Endothelial cell (in vitro differentiated cells): ENCODE measurements at regions not wholly inside any gene's neighbourhood (a gene's known extent, or its start where the extent isn't known, plus 50 kb on each side); places are given as distances from the start of the nearest gene placed in this dataset.

ENCODE experiments used
- DNase-seq: peaks from one replicate; pipeline ENCODE4 v3.0.0; 2021; ENCODE audit warnings: low spot score
- H3K27ac Mint-ChIP-seq: one replicate; pipeline ENCODE4 v1.8.0; 2021; ENCODE audit warnings: mixed read lengths, inconsistent platforms; ENCODE audit not compliant: unreplicated experiment
- H3K27me3 Mint-ChIP-seq: one replicate; pipeline ENCODE4 v1.8.0; 2021; ENCODE audit warnings: mild to moderate bottlenecking, moderate library complexity, mixed read lengths, inconsistent platforms; ENCODE audit not compliant: unreplicated experiment
- H3K36me3 Mint-ChIP-seq: one replicate; pipeline ENCODE4 v1.8.0; 2021; ENCODE audit warnings: mild to moderate bottlenecking, low read depth, mixed read lengths, inconsistent platforms; ENCODE audit not compliant: unreplicated experiment
- H3K4me1 Mint-ChIP-seq: one replicate; pipeline ENCODE4 v1.8.0; 2021; ENCODE audit warnings: mild to moderate bottlenecking, mixed read lengths, inconsistent platforms; ENCODE audit not compliant: unreplicated experiment
- H3K4me3 Mint-ChIP-seq: one replicate; pipeline ENCODE4 v1.8.0; 2021; ENCODE audit warnings: mild to moderate bottlenecking, mixed read lengths, inconsistent platforms; ENCODE audit not compliant: unreplicated experiment
- H3K9me3 Mint-ChIP-seq: one replicate; pipeline ENCODE4 v1.8.0; 2021; ENCODE audit warnings: mixed read lengths, inconsistent platforms; ENCODE audit not compliant: unreplicated experiment
- TF ChIP-seq, protein P1 (sequence below): fragments of 200-600 bp; sonication (generic); IDR thresholded peaks from one replicate; pipeline ENCODE4 v1.5.0; 2021; ENCODE audit warnings: antibody characterized with exemption; ENCODE audit not compliant: unreplicated experiment

DNA sequence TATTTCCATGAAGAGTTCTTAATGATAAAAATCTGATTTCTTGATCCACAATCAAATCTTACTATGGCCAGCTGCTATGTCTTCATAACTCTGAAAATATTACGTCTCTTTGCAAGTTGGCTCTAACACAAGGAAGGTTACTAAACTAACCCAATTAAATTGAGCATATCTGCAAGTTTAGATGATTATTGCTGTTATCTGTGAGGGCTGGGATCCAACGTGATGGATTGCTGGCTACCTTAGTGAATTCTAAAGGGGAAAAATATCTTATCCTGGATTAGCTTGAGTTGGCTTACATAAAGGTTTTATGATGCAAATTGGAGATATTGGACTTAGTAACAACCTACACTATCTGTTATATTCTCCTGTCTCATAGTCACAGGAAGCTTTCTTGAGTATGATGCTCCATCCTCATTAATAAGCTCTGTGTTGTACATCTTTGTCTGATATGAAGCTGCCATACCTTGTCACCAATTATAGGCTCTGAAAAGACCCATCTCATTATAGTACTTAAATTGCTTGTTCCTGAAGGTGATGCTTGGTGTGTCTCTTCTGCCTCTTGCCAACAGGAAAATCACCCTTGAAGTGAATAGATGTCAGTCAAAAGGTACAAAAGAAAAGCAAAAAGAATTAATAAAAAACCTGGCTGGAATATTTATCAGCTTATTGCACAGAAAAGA is 733.0 kb upstream of the MEF2C start:
- TF ChIP-seq, protein P1, sequence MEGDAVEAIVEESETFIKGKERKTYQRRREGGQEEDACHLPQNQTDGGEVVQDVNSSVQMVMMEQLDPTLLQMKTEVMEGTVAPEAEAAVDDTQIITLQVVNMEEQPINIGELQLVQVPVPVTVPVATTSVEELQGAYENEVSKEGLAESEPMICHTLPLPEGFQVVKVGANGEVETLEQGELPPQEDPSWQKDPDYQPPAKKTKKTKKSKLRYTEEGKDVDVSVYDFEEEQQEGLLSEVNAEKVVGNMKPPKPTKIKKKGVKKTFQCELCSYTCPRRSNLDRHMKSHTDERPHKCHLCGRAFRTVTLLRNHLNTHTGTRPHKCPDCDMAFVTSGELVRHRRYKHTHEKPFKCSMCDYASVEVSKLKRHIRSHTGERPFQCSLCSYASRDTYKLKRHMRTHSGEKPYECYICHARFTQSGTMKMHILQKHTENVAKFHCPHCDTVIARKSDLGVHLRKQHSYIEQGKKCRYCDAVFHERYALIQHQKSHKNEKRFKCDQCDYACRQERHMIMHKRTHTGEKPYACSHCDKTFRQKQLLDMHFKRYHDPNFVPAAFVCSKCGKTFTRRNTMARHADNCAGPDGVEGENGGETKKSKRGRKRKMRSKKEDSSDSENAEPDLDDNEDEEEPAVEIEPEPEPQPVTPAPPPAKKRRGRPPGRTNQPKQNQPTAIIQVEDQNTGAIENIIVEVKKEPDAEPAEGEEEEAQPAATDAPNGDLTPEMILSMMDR, result no peak
- no peaks in the 10 kb centered on the region for H3K4me1 Mint-ChIP-seq
- H3K4me3 Mint-ChIP-seq, result no peak overlapping the region
- H3K27ac Mint-ChIP-seq, result no peak overlapping the region
- peaks cover under 1% of the 10 kb centered on the region for H3K36me3 Mint-ChIP-seq
- no peaks in the 10 kb centered on the region for H3K9me3 Mint-ChIP-seq
- no peak for DNase-seq
- H3K27me3 Mint-ChIP-seq, result no peaks in the 10 kb centered on the region

DNA sequence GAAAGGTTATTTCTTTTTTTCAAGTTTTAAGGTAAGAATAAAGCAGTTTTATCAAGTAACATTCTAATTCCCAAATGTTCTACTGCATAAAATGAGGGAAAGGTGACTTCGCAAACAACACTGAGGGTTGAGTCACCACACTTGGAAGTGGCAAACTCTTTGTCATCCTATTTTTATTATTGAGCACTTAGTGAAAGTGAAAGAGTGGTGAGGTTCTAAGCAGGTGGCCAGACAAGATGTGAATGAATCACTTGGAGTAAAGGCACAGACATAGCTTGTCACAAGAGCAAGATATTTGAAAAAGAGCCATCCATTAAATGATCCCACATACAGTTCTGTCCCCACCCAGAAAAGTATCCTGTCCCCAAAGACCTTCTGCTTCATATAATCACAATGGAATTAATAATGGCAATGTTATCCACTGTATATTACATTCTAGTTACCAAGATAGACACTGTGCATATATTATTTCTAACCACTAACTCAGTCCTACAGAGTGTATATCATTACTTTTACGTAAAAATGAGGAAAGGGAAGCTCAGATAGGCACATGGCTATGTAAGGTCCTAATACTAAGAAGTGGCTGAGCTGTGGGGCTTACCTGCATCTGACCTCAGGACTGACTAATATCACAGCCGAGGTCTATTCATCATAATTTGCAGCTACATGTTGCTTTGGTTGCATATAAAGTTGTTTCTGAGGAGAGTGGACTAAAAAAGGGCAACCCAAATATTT is 730.4 kb upstream of the MEF2C start:
- no peak for DNase-seq
- Mint-ChIP-seq H3K4me1 (no peaks in the 10 kb centered on the region), H3K36me3 (no peaks in the 10 kb centered on the region)

DNA sequence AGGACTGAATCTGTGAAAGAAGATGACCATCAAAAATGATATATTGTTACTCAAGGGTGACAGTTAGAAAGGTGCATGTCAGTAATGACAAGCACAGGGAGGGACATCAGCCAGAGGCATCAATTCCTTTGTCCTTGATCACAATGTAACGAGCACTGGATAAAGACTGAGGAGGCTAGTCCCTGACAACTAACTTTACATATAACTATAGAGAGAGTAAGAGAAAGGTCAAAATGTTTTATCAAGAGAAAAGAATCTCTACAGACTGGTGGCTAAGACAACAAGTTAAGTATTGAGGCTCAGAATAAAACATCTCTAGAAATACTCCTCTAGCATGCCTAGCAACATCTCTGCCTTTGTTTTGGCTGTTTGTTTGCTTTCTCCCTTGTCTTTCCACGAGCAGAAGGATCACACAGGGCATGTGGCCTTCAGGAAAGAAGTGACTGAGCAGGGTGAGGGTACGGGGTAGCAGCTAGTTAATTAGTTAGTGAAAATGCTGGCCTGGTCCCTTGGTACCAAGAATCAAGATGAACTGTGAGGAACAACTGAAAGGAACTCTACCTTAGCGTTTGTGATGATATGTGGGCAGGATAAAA is 724.1 kb upstream of the MEF2C start:
- no peak for DNase-seq
- no peaks in the 10 kb centered on the region for H3K9me3 Mint-ChIP-seq
- TF ChIP-seq, protein P1, result no peak
- no peaks in the 10 kb centered on the region for H3K4me1 Mint-ChIP-seq
- no peak overlapping the region for H3K4me3 Mint-ChIP-seq
- H3K27me3 Mint-ChIP-seq, result no peaks in the 10 kb centered on the region
- H3K36me3 Mint-ChIP-seq, result no peaks in the 10 kb centered on the region
- H3K27ac Mint-ChIP-seq, result no peak overlapping the region

More for the DNA sequence above, 730.4 kb upstream of the MEF2C start:
- Mint-ChIP-seq H3K27ac (no peak overlapping the region), H3K4me3 (no peak overlapping the region), H3K27me3 (no peaks in the 10 kb centered on the region), H3K9me3 (no peaks in the 10 kb centered on the region)
- TF ChIP-seq, protein P1, result no peak

DNA sequence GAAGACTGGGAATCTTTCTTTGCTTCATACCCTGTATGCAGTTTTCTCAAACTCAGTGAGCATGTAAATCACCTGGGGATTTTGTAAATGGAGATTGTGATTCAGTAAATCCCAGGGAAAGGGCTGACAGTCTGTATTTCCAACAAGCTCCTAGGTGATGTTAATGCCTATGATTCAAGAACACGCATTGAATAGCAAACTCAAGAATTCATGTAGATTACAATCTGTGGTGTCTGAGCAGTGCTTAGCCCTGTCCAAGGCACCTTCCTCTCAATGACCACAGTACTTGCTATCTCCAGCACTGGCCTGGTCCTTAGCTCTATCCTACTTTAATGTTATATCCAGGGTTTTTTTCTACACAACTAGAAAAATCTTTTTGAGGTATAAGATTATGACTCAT is 721.4 kb upstream of the MEF2C start:
- Mint-ChIP-seq H3K36me3 (no peaks in the 10 kb centered on the region), H3K4me3 (no peak overlapping the region), H3K27ac (no peak overlapping the region), H3K9me3 (no peaks in the 10 kb centered on the region), H3K4me1 (no peaks in the 10 kb centered on the region), H3K27me3 (no peaks in the 10 kb centered on the region)
- TF ChIP-seq, protein P1, result no peak
- no peak for DNase-seq

DNA sequence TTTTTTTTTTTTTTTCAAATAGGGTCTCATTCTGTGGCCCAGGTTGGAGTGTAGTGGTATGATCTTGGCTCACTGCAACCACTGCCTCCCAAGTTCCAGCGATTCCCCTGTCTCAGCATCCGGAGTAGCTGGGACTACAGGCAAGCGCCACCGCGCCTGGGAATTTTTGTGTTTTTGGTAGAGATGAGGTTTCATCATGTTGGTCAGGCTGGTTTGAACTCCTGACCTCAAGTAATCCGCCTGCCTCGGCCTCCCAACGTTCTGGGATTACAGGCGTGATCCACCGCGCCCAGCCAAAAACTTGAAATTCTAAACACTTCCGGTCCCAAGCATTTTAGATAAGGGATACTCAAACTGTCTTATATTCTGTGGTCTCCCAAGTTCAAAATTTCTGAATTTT is 718.9 kb upstream of the MEF2C start:
- Mint-ChIP-seq H3K36me3 (no peaks in the 10 kb centered on the region), H3K27me3 (no peaks in the 10 kb centered on the region), H3K4me1 (no peaks in the 10 kb centered on the region), H3K4me3 (no peak overlapping the region), H3K27ac (no peak overlapping the region), H3K9me3 (no peaks in the 10 kb centered on the region)
- DNase-seq, result no peak
- TF ChIP-seq, protein P1, result no peak
